ENCODE measurements at regions not wholly inside any gene's neighbourhood (a gene's known extent, or its start where the extent isn't known, plus 50 kb on each side); places are given as distances from the start of the nearest gene placed in this dataset.

- Histone ChIP-seq H3K79me2 (ENCODE audit: control insufficient read depth, insufficient read depth, low read length) (no peaks in the 10 kb centered on the region), H3K27me3 (ENCODE audit: control insufficient read depth, extremely low read depth, insufficient read depth, low read length) (peaks cover 8% of the 10 kb centered on the region), H3K4me3 (ENCODE audit: control insufficient read depth in 2 of 3, extremely low read depth in 1 of 3, insufficient read depth in 2 of 3, low read depth in 1 of 3, low read length in 3 of 3) (no peak overlapping the region), H4K20me1 (ENCODE audit: control insufficient read depth, extremely low read depth, insufficient read depth, low read length) (no peaks in the 10 kb centered on the region), H2AFZ (ENCODE audit: control insufficient read depth, low read length) (no peak overlapping the region), H3K4me2 (ENCODE audit: control insufficient read depth, extremely low read depth, insufficient read depth, low read depth, low read length) (no peak overlapping the region), H3K36me3 (ENCODE audit: control insufficient read depth in 2 of 2, extremely low read depth in 1 of 2, insufficient read depth in 2 of 2, low read length in 2 of 2) (no peaks in the 10 kb centered on the region), H3K9me3 (ENCODE audit: control insufficient read depth, low read depth, low read length) (no peaks in the 10 kb centered on the region), H3K9me1 (ENCODE audit: control insufficient read depth, extremely low read depth, insufficient read depth, low read length) (no peaks in the 10 kb centered on the region), H3K9ac (ENCODE audit: control insufficient read depth, extremely low read depth, insufficient read depth, low read length) (no peak overlapping the region), H3K27ac (ENCODE audit: control insufficient read depth, insufficient read depth, low read length) (no peak overlapping the region), H3K4me1 (ENCODE audit: control insufficient read depth, extremely low read depth, insufficient read depth, low read length) (no peaks in the 10 kb centered on the region)
- dilution Hi-C loops (cut with MboI; ENCODE audit: extremely low pct_ligation_motif_present, low sequenced_read_pairs): no loop called here
- no peak for FAIRE-seq
- TF ChIP-seq CTCF (optimal IDR thresholded peaks at IDR 0.05 in 1 of 3, IDR thresholded peaks at IDR 0.05 in 1 of 3, conservative IDR thresholded peaks at IDR 0.05 in 1 of 3; ENCODE audit: extremely low read depth in 1 of 3, insufficient read depth in 2 of 3, low read length in 3 of 3): no peak
- TF ChIP-seq EZH2 (IDR thresholded peaks at IDR 0.05; ENCODE audit: low read length): no peak
- DNase-seq (ENCODE audit: low read depth, low spot score): no peak
Measured at GRCh38 chr2:164427111-164427510, 194.2 kb downstream of the GRB14 start.

GRCh38 chr2:164420787-164421186, 200.5 kb downstream of the GRB14 start:
- Histone ChIP-seq H4K20me1 (ENCODE audit: control insufficient read depth, extremely low read depth, insufficient read depth, low read length) (no peaks in the 10 kb centered on the region), H3K27ac (ENCODE audit: control insufficient read depth, insufficient read depth, low read length) (no peak overlapping the region), H3K9me3 (ENCODE audit: control insufficient read depth, low read depth, low read length) (no peaks in the 10 kb centered on the region), H3K4me1 (ENCODE audit: control insufficient read depth, extremely low read depth, insufficient read depth, low read length) (no peaks in the 10 kb centered on the region), H3K9me1 (ENCODE audit: control insufficient read depth, extremely low read depth, insufficient read depth, low read length) (no peaks in the 10 kb centered on the region), H3K27me3 (ENCODE audit: control insufficient read depth, extremely low read depth, insufficient read depth, low read length) (no peaks in the 10 kb centered on the region), H3K4me3 (ENCODE audit: control insufficient read depth in 2 of 3, extremely low read depth in 1 of 3, insufficient read depth in 2 of 3, low read depth in 1 of 3, low read length in 3 of 3) (no peak overlapping the region), H3K4me2 (ENCODE audit: control insufficient read depth, extremely low read depth, insufficient read depth, low read depth, low read length) (no peak overlapping the region), H3K36me3 (ENCODE audit: control insufficient read depth in 2 of 2, extremely low read depth in 1 of 2, insufficient read depth in 2 of 2, low read length in 2 of 2) (no peaks in the 10 kb centered on the region), H3K79me2 (ENCODE audit: control insufficient read depth, insufficient read depth, low read length) (no peaks in the 10 kb centered on the region), H3K9ac (ENCODE audit: control insufficient read depth, extremely low read depth, insufficient read depth, low read length) (no peak overlapping the region), H2AFZ (ENCODE audit: control insufficient read depth, low read length) (no peak overlapping the region)
- dilution Hi-C loops (cut with MboI; ENCODE audit: extremely low pct_ligation_motif_present, low sequenced_read_pairs): no loop called here
- no peak for TF ChIP-seq EZH2 (IDR thresholded peaks at IDR 0.05; ENCODE audit: low read length)
- no peak for TF ChIP-seq CTCF (optimal IDR thresholded peaks at IDR 0.05 in 1 of 3, IDR thresholded peaks at IDR 0.05 in 1 of 3, conservative IDR thresholded peaks at IDR 0.05 in 1 of 3; ENCODE audit: extremely low read depth in 1 of 3, insufficient read depth in 2 of 3, low read length in 3 of 3)
- no peak for DNase-seq (ENCODE audit: low read depth, low spot score)
- no peak for FAIRE-seq
